Retina (tissue), 1 donor: ENCODE measurements at regions not wholly inside any gene's neighbourhood (a gene's known extent, or its start where the extent isn't known, plus 50 kb on each side); places are given as distances from the start of the nearest gene placed in this dataset.
"Not testable (repeated sequence)": the region's sequence is repeated elsewhere in the genome, so short reads cannot be mapped to it uniquely, and the experiment has no call there.

ENCODE experiments used
- DNase-seq: peaks from one replicate; pipeline ENCODE4 v3.0.0-alpha.2; 2016

GRCh38 chr3:167100651-167101050, 279.4 kb downstream of the ZBBX start:
- no peak for DNase-seq

GRCh38 chr3:167100200-167100599, 279.9 kb downstream of the ZBBX start:
- DNase-seq, result no peak

GRCh38 chr3:167095976-167096375, 284.1 kb downstream of the ZBBX start:
- DNase-seq, result no peak

- no peak for DNase-seq
Measured at GRCh38 chr3:167094632-167095031, 285.5 kb downstream of the ZBBX start.

- no peak for DNase-seq
Measured at GRCh38 chr3:167091226-167091625, 288.9 kb downstream of the ZBBX start.

- DNase-seq, result no peak
Measured at GRCh38 chr3:167084545-167084944, 295.6 kb downstream of the ZBBX start.

- DNase-seq, result no peak
Measured at GRCh38 chr3:167078070-167078622, 302.0 kb downstream of the ZBBX start.

GRCh38 chr3:167067787-167068161, 312.3 kb downstream of the ZBBX start:
- no peak for DNase-seq

GRCh38 chr3:167066977-167067786, 312.9 kb downstream of the ZBBX start:
- DNase-seq, result peak; percentile 42

- peak; percentile 30 for DNase-seq
Measured at GRCh38 chr3:167057581-167057980, 322.5 kb downstream of the ZBBX start.

GRCh38 chr3:167054926-167055325, 325.2 kb downstream of the ZBBX start:
- no peak for DNase-seq

GRCh38 chr3:167051421-167051820, 328.7 kb downstream of the ZBBX start:
- no peak for DNase-seq

- DNase-seq, result no peak
Measured at GRCh38 chr3:167033866-167034265, 346.2 kb downstream of the ZBBX start.

GRCh38 chr3:167032267-167032876, 347.7 kb downstream of the ZBBX start:
- DNase-seq, result peak; percentile 45

- peak; percentile 5 for DNase-seq
Measured at GRCh38 chr3:167031364-167032049, 348.6 kb downstream of the ZBBX start.

GRCh38 chr3:167030082-167030725, 349.9 kb downstream of the ZBBX start:
- peak; percentile 44 for DNase-seq

- DNase-seq, result not testable (repeated sequence)
Measured at GRCh38 chr3:167019503-167019902, 360.6 kb downstream of the ZBBX start.

- not testable (repeated sequence) for DNase-seq
Measured at GRCh38 chr3:167018591-167019111, 361.4 kb downstream of the ZBBX start.

GRCh38 chr3:167012691-167013090, 367.4 kb downstream of the ZBBX start:
- DNase-seq, result no peak

GRCh38 chr3:167008791-167009190, 371.3 kb downstream of the ZBBX start:
- no peak for DNase-seq

- DNase-seq, result no peak
Measured at GRCh38 chr3:167001374-167001773, 378.7 kb downstream of the ZBBX start.

- peak; percentile 20 for DNase-seq
Measured at GRCh38 chr3:166993015-166993630, 387.0 kb downstream of the ZBBX start.
